ENCODE measurements at regions not wholly inside any gene's neighbourhood (a gene's known extent, or its start where the extent isn't known, plus 50 kb on each side); places are given as distances from the start of the nearest gene placed in this dataset.
"Not testable (repeated sequence)": the region's sequence is repeated elsewhere in the genome, so short reads cannot be mapped to it uniquely, and the experiment has no call there.

- TF ChIP-seq CTCF (IDR thresholded peaks at IDR 0.05): no peak
- intact Hi-C loops (cut with DNase I, micrococcal nuclease): no loop called here
- Mint-ChIP-seq H3K27ac (no peak overlapping the region), H3K36me3 (ENCODE audit: low read depth) (no peaks in the 10 kb centered on the region), H3K9me3 (peaks cover 6% of the 10 kb centered on the region), H3K4me3 (no peak overlapping the region), H3K27me3 (no peaks in the 10 kb centered on the region), H3K4me1 (ENCODE audit: low read depth) (no peaks in the 10 kb centered on the region)
- POLR2A ChIA-PET: no interaction called here
- no peak for DNase-seq
- peaks cover 0 to 6% of the 10 kb centered on the region in 2 experiments for H3K9me3 ChIP-seq (ENCODE audit: control insufficient read depth in 1 of 2, insufficient read depth in 1 of 2, low read length in 2 of 2)
- H3K4me1 ChIP-seq (ENCODE audit: insufficient read depth, low read length): no peaks in the 10 kb centered on the region
- no peak overlapping the region for H3K4me3 ChIP-seq (ENCODE audit: low read length)
- CTCF ChIA-PET: no interaction called here
- no peak overlapping the region for H3K27ac ChIP-seq (ENCODE audit: low read depth in 1 of 2, low read length in 2 of 2)
- H3K36me3 ChIP-seq (ENCODE audit: insufficient read depth, low read length): no peaks in the 10 kb centered on the region
- ATAC-seq (ENCODE audit: poor library complexity): no peak
- H3K27me3 ChIP-seq (ENCODE audit: control insufficient read depth in 1 of 2, insufficient read depth in 2 of 2, low read length in 2 of 2): no peaks in the 10 kb centered on the region
These were observed 424.9 kb upstream of the ALCAM start for GRCh38 chr3:104941785-104942184.

- ChIA-PET CTCF (no interaction called here), POLR2A (no interaction called here)
- no peaks in the 10 kb centered on the region for H3K36me3 ChIP-seq (ENCODE audit: insufficient read depth, low read length)
- ATAC-seq (ENCODE audit: poor library complexity): no peak
- Mint-ChIP-seq H3K4me1 (ENCODE audit: low read depth) (no peaks in the 10 kb centered on the region), H3K4me3 (no peak overlapping the region), H3K27me3 (no peaks in the 10 kb centered on the region), H3K9me3 (peaks cover 6% of the 10 kb centered on the region), H3K36me3 (ENCODE audit: low read depth) (no peaks in the 10 kb centered on the region), H3K27ac (no peak overlapping the region)
- peaks cover 0 to 6% of the 10 kb centered on the region in 2 experiments for H3K9me3 ChIP-seq (ENCODE audit: control insufficient read depth in 1 of 2, insufficient read depth in 1 of 2, low read length in 2 of 2)
- intact Hi-C loops (cut with DNase I, micrococcal nuclease): no loop called here
- no peak for TF ChIP-seq CTCF (IDR thresholded peaks at IDR 0.05)
- DNase-seq: no peak
- no peak overlapping the region for H3K27ac ChIP-seq (ENCODE audit: low read depth in 1 of 2, low read length in 2 of 2)
- H3K27me3 ChIP-seq (ENCODE audit: control insufficient read depth in 1 of 2, insufficient read depth in 2 of 2, low read length in 2 of 2): no peaks in the 10 kb centered on the region
- H3K4me1 ChIP-seq (ENCODE audit: insufficient read depth, low read length): no peaks in the 10 kb centered on the region
- H3K4me3 ChIP-seq (ENCODE audit: low read length): no peak overlapping the region
These were observed 422.7 kb upstream of the ALCAM start for GRCh38 chr3:104943974-104944373.

- Histone ChIP-seq H3K27me3 (ENCODE audit: control insufficient read depth in 1 of 2, insufficient read depth in 2 of 2, low read length in 2 of 2) (no peaks in the 10 kb centered on the region), H3K36me3 (ENCODE audit: insufficient read depth, low read length) (no peaks in the 10 kb centered on the region), H3K27ac (ENCODE audit: low read depth in 1 of 2, low read length in 2 of 2) (no peak overlapping the region), H3K9me3 (ENCODE audit: control insufficient read depth in 1 of 2, insufficient read depth in 1 of 2, low read length in 2 of 2) (peaks cover 0 to 10% of the 10 kb centered on the region in 2 experiments), H3K4me3 (ENCODE audit: low read length) (no peak overlapping the region), H3K4me1 (ENCODE audit: insufficient read depth, low read length) (no peaks in the 10 kb centered on the region)
- DNase-seq: no peak
- peaks cover 6% of the 10 kb centered on the region for H3K9me3 Mint-ChIP-seq
- TF ChIP-seq CTCF (IDR thresholded peaks at IDR 0.05): no peak
- no peak overlapping the region for H3K4me3 Mint-ChIP-seq
- H3K4me1 Mint-ChIP-seq (ENCODE audit: low read depth): no peaks in the 10 kb centered on the region
- H3K27me3 Mint-ChIP-seq: no peaks in the 10 kb centered on the region
- H3K36me3 Mint-ChIP-seq (ENCODE audit: low read depth): no peaks in the 10 kb centered on the region
- CTCF ChIA-PET: no interaction called here
- no peak overlapping the region for H3K27ac Mint-ChIP-seq
- POLR2A ChIA-PET: no interaction called here
- intact Hi-C loops (cut with DNase I, micrococcal nuclease): no loop called here
- no peak for ATAC-seq (ENCODE audit: poor library complexity)
These were observed 418.8 kb upstream of the ALCAM start for GRCh38 chr3:104947943-104948342.

GRCh38 chr3:104949810-104950209 is 416.9 kb upstream of the ALCAM start:
- H3K27ac ChIP-seq (ENCODE audit: low read depth in 1 of 2, low read length in 2 of 2); ATAC-seq (ENCODE audit: poor library complexity); H3K36me3 ChIP-seq (ENCODE audit: insufficient read depth, low read length); H3K9me3 Mint-ChIP-seq; H3K4me3 ChIP-seq (ENCODE audit: low read length); H3K27ac Mint-ChIP-seq; H3K27me3 ChIP-seq (ENCODE audit: control insufficient read depth in 1 of 2, insufficient read depth in 2 of 2, low read length in 2 of 2); H3K4me1 Mint-ChIP-seq (ENCODE audit: low read depth); CTCF ChIA-PET; H3K27me3 Mint-ChIP-seq; POLR2A ChIA-PET; DNase-seq; H3K4me3 Mint-ChIP-seq; intact Hi-C loops (cut with DNase I, micrococcal nuclease); H3K4me1 ChIP-seq (ENCODE audit: insufficient read depth, low read length); H3K36me3 Mint-ChIP-seq (ENCODE audit: low read depth): not testable (repeated sequence)
- H3K9me3 ChIP-seq (ENCODE audit: control insufficient read depth in 1 of 2, insufficient read depth in 1 of 2, low read length in 2 of 2): peaks cover 0 to 10% of the 10 kb centered on the region in 2 experiments
